HCT116 (cell line): ENCODE measurements at regions not wholly inside any gene's neighbourhood (a gene's known extent, or its start where the extent isn't known, plus 50 kb on each side); places are given as distances from the start of the nearest gene placed in this dataset.

Experiments
- ATAC-seq: fragments of 200-7000 bp; cut with Tn5 transposase; 2 replicates; pipeline ENCODE4 v1.9.1; 2020; ENCODE audit warnings: mild to moderate bottlenecking, moderate library complexity
- BruUV-seq: library from RNA; stranded (reverse); fragments of 400-500 nt; replicated peaks from 2 replicates; lab custom pipeline; 2021; lab: Mats Ljungman, UMichigan
- CTCF ChIA-PET: fragments of 300-600 bp; sonication (Branson Sonifier 250); formaldehyde crosslinking; loops from one replicate; lab custom pipeline; 2021; ENCODE audit warnings: antibody characterized with exemption; lab: Charles Lee
- POLR2A ChIA-PET: fragments of 300-600, 350-600 bp; sonication (Branson Sonifier 250); formaldehyde crosslinking; loops from one replicate; lab custom pipeline; 2021; ENCODE audit warnings: antibody characterized with exemption; lab: Charles Lee
- RAD21 ChIA-PET, 2 experiments: fragments of 300-600 bp; sonication (Branson Sonifier 250); formaldehyde crosslinking; loops; one replicate each; lab custom pipeline; 2023; ENCODE audit warnings: low total read pairs in 2 of 2; ENCODE audit not compliant: uncharacterized antibody in 2 of 2, unreplicated experiment in 2 of 2, low non-redundant PET in 1 of 2; lab: Charles Lee
- DNase-seq: peaks from one replicate; pipeline ENCODE4 v3.0.0-alpha.2; 2010; ENCODE audit warnings: low read depth, low spot score
- H2AFZ ChIP-seq: fragments of 200-600 bp; shearing (Covaris generic), sonication (generic); 2 replicates; pipeline ENCODE4 v1.6.1; 2017; ENCODE audit warnings: low read depth, mixed run types, mixed read lengths, antibody characterized with exemption, low read length; ENCODE audit not compliant: poor library complexity, severe bottlenecking
- H3K27ac ChIP-seq: 2 replicates; pipeline ENCODE4 v1.5.1; 2012; ENCODE audit warnings: low read depth, low read length
- H3K27me3 ChIP-seq: fragments of 200-600 bp; sonication (generic); 2 replicates; pipeline ENCODE4 v1.6.1; 2016; ENCODE audit warnings: mixed run types, low read length, mixed read lengths; ENCODE audit not compliant: insufficient read depth
- H3K36me3 ChIP-seq, 2 experiments: fragments of 200-500 bp in 1 of 2; fragments of 200-600 bp in 1 of 2; sonication (Bioruptor generic) in 1 of 2; sonication (generic) in 1 of 2; 2 replicates each; pipeline versions ENCODE4 v1.5.1 to v1.6.1; 2014 to 2016; ENCODE audit warnings: low read length in 2 of 2, inconsistent platforms in 1 of 2, mixed read lengths in 1 of 2, mixed run types in 1 of 2; ENCODE audit not compliant: insufficient read depth in 2 of 2, control insufficient read depth in 1 of 2
- H3K4me1 ChIP-seq, 2 experiments: fragments of 200-600 bp in 1 of 2; sonication (generic) in 1 of 2; 2 replicates each; pipeline versions ENCODE4 v1.5.1 to v1.6.1; 2012 to 2017; ENCODE audit warnings: low read length in 2 of 2, inconsistent platforms in 1 of 2, mild to moderate bottlenecking in 1 of 2, mixed read lengths in 1 of 2, mixed run types in 1 of 2, moderate library complexity in 1 of 2; ENCODE audit not compliant: insufficient read depth in 2 of 2, control insufficient read depth in 1 of 2
- H3K4me2 ChIP-seq: fragments of 200-600 bp; sonication (generic); 2 replicates; pipeline ENCODE4 v1.6.1; 2017; ENCODE audit warnings: mixed run types, low read length, mixed read lengths
- H3K4me3 ChIP-seq, 2 experiments: fragments of 200-600 bp in 1 of 2; sonication (generic) in 1 of 2; replicated peaks in 1 of 2; 2 replicates each; pipeline ENCODE4 v1.5.1; 2011 to 2016; ENCODE audit warnings: low read length in 2 of 2, control low read depth in 1 of 2, low read depth in 1 of 2, mild to moderate bottlenecking in 1 of 2, mixed read lengths in 1 of 2, mixed run types in 1 of 2
- H3K79me2 ChIP-seq: fragments of 200-600 bp; sonication (generic); 2 replicates; pipeline ENCODE4 v1.6.1; 2017; ENCODE audit warnings: mild to moderate bottlenecking, mixed run types, low read length, moderate library complexity, mixed read lengths; ENCODE audit not compliant: insufficient read depth
- H3K9ac ChIP-seq: fragments of 200-600 bp; sonication (generic); 2 replicates; pipeline ENCODE4 v1.6.1; 2016; ENCODE audit warnings: low read length, mixed read lengths
- H3K9me2 ChIP-seq: fragments of 200-600 bp; sonication (generic), shearing (Covaris generic); 2 replicates; pipeline ENCODE4 v1.6.1; 2017; ENCODE audit warnings: mixed run types, mild to moderate bottlenecking, moderate library complexity; ENCODE audit not compliant: insufficient read depth
- H3K9me3 ChIP-seq, 2 experiments: fragments of 200-500 bp in 1 of 2; fragments of 200-600 bp in 1 of 2; sonication (Bioruptor generic) in 1 of 2; sonication (generic) in 1 of 2; 2 replicates each; pipeline ENCODE4 v1.6.1; 2014 to 2017; ENCODE audit warnings: low read length in 2 of 2, mixed read lengths in 2 of 2, inconsistent platforms in 1 of 2, low read depth in 1 of 2, mild to moderate bottlenecking in 1 of 2, mixed run types in 1 of 2, moderate library complexity in 1 of 2; ENCODE audit not compliant: control insufficient read depth in 1 of 2, insufficient read depth in 1 of 2
- H4K20me1 ChIP-seq: fragments of 200-600 bp; sonication (generic), shearing (Covaris generic); 2 replicates; pipeline ENCODE4 v1.6.1; 2017; ENCODE audit warnings: mixed run types, mild to moderate bottlenecking, moderate library complexity; ENCODE audit not compliant: insufficient read depth
- CBX3 ChIP-seq: IDR thresholded peaks from 2 replicates; pipeline ENCODE4 v1.6.1; 2012; ENCODE audit warnings: low read depth
- CTCF ChIP-seq, 3 experiments: fragments of 200-600 bp in 1 of 3; sonication (generic) in 1 of 3; IDR thresholded peaks in 2 of 3; conservative IDR thresholded peaks in 1 of 3; 2 replicates each; pipeline ENCODE4 v1.5.1; 2012 to 2017; ENCODE audit warnings: low read depth in 2 of 3, low read length in 2 of 3, antibody characterized with exemption in 1 of 3, borderline replicate concordance in 1 of 3, control low read depth in 1 of 3, mild to moderate bottlenecking in 1 of 3, mixed read lengths in 1 of 3, mixed run types in 1 of 3, moderate library complexity in 1 of 3; ENCODE audit not compliant: insufficient read depth in 1 of 3
- EGR1 ChIP-seq: IDR thresholded peaks from 2 replicates; pipeline ENCODE4 v1.6.1; 2012; ENCODE audit warnings: low read depth
- EZH2 ChIP-seq: fragments of 200-600 bp; sonication (generic); IDR thresholded peaks from 2 replicates; pipeline ENCODE4 v1.6.1; 2017; ENCODE audit warnings: antibody characterized with exemption, mixed run types
- EZH2phosphoT487 ChIP-seq: fragments of 200-600 bp; IDR thresholded peaks from 2 replicates; pipeline ENCODE4 v1.6.1; 2018; ENCODE audit warnings: antibody characterized with exemption, borderline replicate concordance
- JUND ChIP-seq: IDR thresholded peaks from 2 replicates; pipeline ENCODE4 v1.6.1; 2012
- POLR2A ChIP-seq: IDR thresholded peaks from 2 replicates; pipeline ENCODE4 v1.7.0; 2011; ENCODE audit warnings: borderline replicate concordance; ENCODE audit not compliant: insufficient read depth, insufficient read length; ENCODE audit errors: extremely low read depth
- POLR2AphosphoS5 ChIP-seq: IDR thresholded peaks from 2 replicates; pipeline ENCODE4 v1.6.1; 2011; ENCODE audit warnings: mild to moderate bottlenecking, low read depth, low read length, moderate library complexity
- RAD21 ChIP-seq: IDR thresholded peaks from 2 replicates; pipeline ENCODE4 v1.6.1; 2012; ENCODE audit warnings: low read depth, mild to moderate bottlenecking
- SIN3A ChIP-seq: IDR thresholded peaks from 2 replicates; pipeline ENCODE4 v1.6.1; 2012; ENCODE audit warnings: low read depth
- SP1 ChIP-seq: IDR thresholded peaks from 2 replicates; pipeline ENCODE4 v1.6.1; 2012; ENCODE audit warnings: low read depth
- YY1 ChIP-seq: IDR thresholded peaks from 2 replicates; pipeline ENCODE4 v1.6.1; 2011; ENCODE audit warnings: low read length, low read depth, moderate library complexity, mild to moderate bottlenecking; ENCODE audit not compliant: insufficient replicate concordance; ENCODE audit errors: extremely low read depth
- ZFX ChIP-seq: fragments of 450-650 bp; IDR thresholded peaks from 2 replicates; pipeline ENCODE4 v1.6.1; 2017
- intact Hi-C: fragments of 100-400 bp; cut with micrococcal nuclease; formaldehyde crosslinking; loops from 2 replicates; pipeline ENCODE4 v1.10.0; 2022

GRCh38 chr5:144035046-144035740 is 135.3 kb downstream of the YIPF5 start:
- Histone ChIP-seq H3K36me3 (no peaks in the 10 kb centered on the region), H3K4me2 (no peak overlapping the region), H2AFZ (no peak overlapping the region), H3K4me1 (no peaks in the 10 kb centered on the region), H3K79me2 (no peaks in the 10 kb centered on the region), H3K9ac (no peak overlapping the region), H4K20me1 (no peaks in the 10 kb centered on the region), H3K9me3 (no peaks in the 10 kb centered on the region), H3K9me2 (no peaks in the 10 kb centered on the region), H3K4me3 (no peak overlapping the region), H3K27me3 (peaks cover 14% of the 10 kb centered on the region), H3K27ac (no peak overlapping the region)
- ATAC-seq (no peak), DNase-seq (no peak)
- RAD21 ChIA-PET, result no interaction called here
- BruUV-seq, result no TSS peak
- POLR2A ChIA-PET, result no interaction called here
- intact Hi-C loops, result no loop called here
- CTCF ChIA-PET, result no interaction called here
- TF ChIP-seq RAD21 (no peak), CBX3 (no peak), EGR1 (no peak)

- no peaks in the 10 kb centered on the region for H3K9me3 ChIP-seq
- no peak overlapping the region for H3K27ac ChIP-seq
- intact Hi-C loops, result no loop called here
- no peak overlapping the region for H3K9ac ChIP-seq
- ChIA-PET RAD21 (no interaction called here), CTCF (no interaction called here), POLR2A (no interaction called here)
- no TSS peak for BruUV-seq
- no peak overlapping the region for H3K4me3 ChIP-seq
- peaks cover 18% of the 10 kb centered on the region for H3K27me3 ChIP-seq
- H2AFZ ChIP-seq, result no peak overlapping the region
- no peak for DNase-seq
- no peak for ATAC-seq
- H3K36me3 ChIP-seq, result no peaks in the 10 kb centered on the region
- H4K20me1 ChIP-seq, result no peaks in the 10 kb centered on the region
- TF ChIP-seq EZH2phosphoT487 (no peak), CTCF (IDR thresholded peaks at IDR 0.05 in 2 of 3, conservative IDR thresholded peaks at IDR 0.05 in 1 of 3; ENCODE audit: borderline replicate concordance in 1 of 3, insufficient read depth in 1 of 3, low read depth in 2 of 3, low read length in 2 of 3) (no peak), SP1 (no peak), POLR2AphosphoS5 (no peak), YY1 (no peak), EZH2 (no peak), POLR2A (no peak), SIN3A (no peak), JUND (no peak), ZFX (no peak)
- H3K4me1 ChIP-seq, result no peaks in the 10 kb centered on the region
- H3K4me2 ChIP-seq, result no peak overlapping the region
- no peaks in the 10 kb centered on the region for H3K9me2 ChIP-seq
- no peaks in the 10 kb centered on the region for H3K79me2 ChIP-seq
These were observed 134.0 kb downstream of the YIPF5 start for GRCh38 chr5:144036476-144036875.
